ENCODE measurements at regions not wholly inside any gene's neighbourhood (a gene's known extent, or its start where the extent isn't known, plus 50 kb on each side); places are given as distances from the start of the nearest gene placed in this dataset.
"Not testable (repeated sequence)": the region's sequence is repeated elsewhere in the genome, so short reads cannot be mapped to it uniquely, and the experiment has no call there.

GRCh38 chr6:135606392-135606791, 108.9 kb upstream of the AHI1 start:
- DNase-seq, result no peak

GRCh38 chr6:135608031-135608430, 110.5 kb upstream of the AHI1 start:
- DNase-seq, result no peak

- DNase-seq, result not testable (repeated sequence)
Measured at GRCh38 chr6:135610192-135610591, 112.7 kb upstream of the AHI1 start.

- DNase-seq, result no peak
Measured at GRCh38 chr6:135616655-135617054, 119.1 kb upstream of the AHI1 start.

- DNase-seq, result no peak
Measured at GRCh38 chr6:135617222-135617621, 119.7 kb upstream of the AHI1 start.

- DNase-seq, result no peak
Measured at GRCh38 chr6:135622081-135622480, 124.5 kb upstream of the AHI1 start.

GRCh38 chr6:135623979-135624378, 126.4 kb upstream of the AHI1 start:
- DNase-seq, result no peak

- DNase-seq, result no peak
Measured at GRCh38 chr6:135624402-135625295, 127.1 kb upstream of the AHI1 start.

GRCh38 chr6:135626001-135626400, 128.5 kb upstream of the AHI1 start:
- not testable (repeated sequence) for DNase-seq

GRCh38 chr6:135627092-135627715, 129.7 kb upstream of the AHI1 start:
- no peak for DNase-seq

GRCh38 chr6:135630789-135631376, 133.3 kb upstream of the AHI1 start:
- DNase-seq, result no peak

- no peak for DNase-seq
Measured at GRCh38 chr6:135631821-135632220, 134.3 kb upstream of the AHI1 start.

- no peak for DNase-seq
Measured at GRCh38 chr6:135633573-135633972, 136.0 kb upstream of the AHI1 start.

- no peak for DNase-seq
Measured at GRCh38 chr6:135637701-135638100, 140.2 kb upstream of the AHI1 start.

GRCh38 chr6:135638108-135638507, 140.6 kb upstream of the AHI1 start:
- no peak for DNase-seq

- no peak for DNase-seq
Measured at GRCh38 chr6:135640048-135640447, 142.5 kb upstream of the AHI1 start.

GRCh38 chr6:135640449-135641111, 143.0 kb upstream of the AHI1 start:
- DNase-seq, result no peak

- no peak for DNase-seq
Measured at GRCh38 chr6:135642912-135643311, 145.4 kb upstream of the AHI1 start.

- DNase-seq, result no peak
Measured at GRCh38 chr6:135644394-135644793, 146.9 kb upstream of the AHI1 start.

GRCh38 chr6:135647521-135647920, 150.0 kb upstream of the AHI1 start:
- DNase-seq, result no peak

GRCh38 chr6:135651964-135652755, 154.6 kb upstream of the AHI1 start:
- no peak for DNase-seq

GRCh38 chr6:135655055-135655454, 157.5 kb upstream of the AHI1 start:
- no peak for DNase-seq

GRCh38 chr6:135657207-135657606, 159.7 kb upstream of the AHI1 start:
- DNase-seq, result no peak
